ENCODE measurements at regions not wholly inside any gene's neighbourhood (a gene's known extent, or its start where the extent isn't known, plus 50 kb on each side); places are given as distances from the start of the nearest gene placed in this dataset.
"Not testable (repeated sequence)": the region's sequence is repeated elsewhere in the genome, so short reads cannot be mapped to it uniquely, and the experiment has no call there.

GRCh38 chr13:59435024-59435423 lies 728.7 kb downstream of the DIAPH3 start:
- Histone ChIP-seq H3K27me3 (ENCODE audit: control insufficient read depth, low read length) (no peaks in the 10 kb centered on the region), H3K4me2 (ENCODE audit: low read length) (no peak overlapping the region)

GRCh38 chr13:59437544-59438301 lies 726.0 kb downstream of the DIAPH3 start:
- TF ChIP-seq CTCF (IDR thresholded peaks at IDR 0.05; ENCODE audit: low read depth, low read length, poor library complexity, severe bottlenecking) (no peak), EZH2phosphoT487 (IDR thresholded peaks at IDR 0.05; ENCODE audit: borderline replicate concordance, low read length) (no peak)
- H3K36me3 ChIP-seq (ENCODE audit: control insufficient read depth, low read length) = no peaks in the 10 kb centered on the region
- H3K4me1 ChIP-seq (ENCODE audit: control insufficient read depth, low read length) = no peaks in the 10 kb centered on the region
- no peaks in the 10 kb centered on the region for H3F3A ChIP-seq (ENCODE audit: control insufficient read depth, insufficient read depth)
- H3K9me2 ChIP-seq (replicated peaks; ENCODE audit: control insufficient read depth, low read length) = no peaks in the 10 kb centered on the region
- no peaks in the 10 kb centered on the region for H3K79me2 ChIP-seq (ENCODE audit: control insufficient read depth, low read length)
- no peak overlapping the region for H3K27ac ChIP-seq (ENCODE audit: low read depth, low read length)
- no peak overlapping the region for H3K4me3 ChIP-seq (ENCODE audit: low read length)
- H3K4me2 ChIP-seq (ENCODE audit: low read length) = no peak overlapping the region
- H3K27me3 ChIP-seq (ENCODE audit: control insufficient read depth, low read length) = no peaks in the 10 kb centered on the region
- H4K20me1 ChIP-seq (ENCODE audit: control insufficient read depth, insufficient read depth, low read depth, low read length) = no peaks in the 10 kb centered on the region
- H3K9me3 ChIP-seq (ENCODE audit: control insufficient read depth, insufficient read depth, low read length) = no peaks in the 10 kb centered on the region

More at GRCh38 chr13:59435024-59435423, 728.7 kb downstream of the DIAPH3 start:
- no peak overlapping the region for H3K4me3 ChIP-seq (ENCODE audit: low read length)
- no peak for TF ChIP-seq CTCF (IDR thresholded peaks at IDR 0.05; ENCODE audit: low read depth, low read length, poor library complexity, severe bottlenecking)
- no peak for TF ChIP-seq EZH2phosphoT487 (IDR thresholded peaks at IDR 0.05; ENCODE audit: borderline replicate concordance, low read length)
- H3K9me3 ChIP-seq (ENCODE audit: control insufficient read depth, insufficient read depth, low read length) = no peaks in the 10 kb centered on the region
- H3K79me2 ChIP-seq (ENCODE audit: control insufficient read depth, low read length) = no peaks in the 10 kb centered on the region
- H3K4me1 ChIP-seq (ENCODE audit: control insufficient read depth, low read length) = no peaks in the 10 kb centered on the region
- H3F3A ChIP-seq (ENCODE audit: control insufficient read depth, insufficient read depth) = no peaks in the 10 kb centered on the region
- no peak overlapping the region for H3K27ac ChIP-seq (ENCODE audit: low read depth, low read length)
- H4K20me1 ChIP-seq (ENCODE audit: control insufficient read depth, insufficient read depth, low read depth, low read length) = no peaks in the 10 kb centered on the region
- no peaks in the 10 kb centered on the region for H3K36me3 ChIP-seq (ENCODE audit: control insufficient read depth, low read length)
- no peaks in the 10 kb centered on the region for H3K9me2 ChIP-seq (replicated peaks; ENCODE audit: control insufficient read depth, low read length)

GRCh38 chr13:59439776-59440428 lies 723.8 kb downstream of the DIAPH3 start:
- H3K36me3 ChIP-seq (ENCODE audit: control insufficient read depth, low read length) = no peaks in the 10 kb centered on the region
- TF ChIP-seq EZH2phosphoT487 (IDR thresholded peaks at IDR 0.05; ENCODE audit: borderline replicate concordance, low read length) = no peak
- H3K9me3 ChIP-seq (ENCODE audit: control insufficient read depth, insufficient read depth, low read length) = no peaks in the 10 kb centered on the region
- no peak overlapping the region for H3K4me2 ChIP-seq (ENCODE audit: low read length)
- no peaks in the 10 kb centered on the region for H3K79me2 ChIP-seq (ENCODE audit: control insufficient read depth, low read length)
- no peaks in the 10 kb centered on the region for H3K4me1 ChIP-seq (ENCODE audit: control insufficient read depth, low read length)
- no peaks in the 10 kb centered on the region for H3F3A ChIP-seq (ENCODE audit: control insufficient read depth, insufficient read depth)
- no peak overlapping the region for H3K4me3 ChIP-seq (ENCODE audit: low read length)
- no peaks in the 10 kb centered on the region for H4K20me1 ChIP-seq (ENCODE audit: control insufficient read depth, insufficient read depth, low read depth, low read length)
- H3K27ac ChIP-seq (ENCODE audit: low read depth, low read length) = no peak overlapping the region
- H3K27me3 ChIP-seq (ENCODE audit: control insufficient read depth, low read length) = no peaks in the 10 kb centered on the region
- H3K9me2 ChIP-seq (replicated peaks; ENCODE audit: control insufficient read depth, low read length) = no peaks in the 10 kb centered on the region

- H3K27me3 ChIP-seq (ENCODE audit: control insufficient read depth, low read length); H3K4me2 ChIP-seq (ENCODE audit: low read length); H3K9me2 ChIP-seq (replicated peaks; ENCODE audit: control insufficient read depth, low read length); H3K27ac ChIP-seq (ENCODE audit: low read depth, low read length); H3K36me3 ChIP-seq (ENCODE audit: control insufficient read depth, low read length); H3F3A ChIP-seq (ENCODE audit: control insufficient read depth, insufficient read depth); H3K9me3 ChIP-seq (ENCODE audit: control insufficient read depth, insufficient read depth, low read length); H3K4me1 ChIP-seq (ENCODE audit: control insufficient read depth, low read length); H4K20me1 ChIP-seq (ENCODE audit: control insufficient read depth, insufficient read depth, low read depth, low read length); H3K4me3 ChIP-seq (ENCODE audit: low read length); H3K79me2 ChIP-seq (ENCODE audit: control insufficient read depth, low read length): not testable (repeated sequence)
Observed at GRCh38 chr13:59441068-59441467, 722.7 kb downstream of the DIAPH3 start.

Measured in DOHH2 (cell line).